Upper lobe of right lung (tissue), 1 donor: ENCODE measurements at regions not wholly inside any gene's neighbourhood (a gene's known extent, or its start where the extent isn't known, plus 50 kb on each side); places are given as distances from the start of the nearest gene placed in this dataset.

Experiments used
- ATAC-seq: fragments of 200-7000 bp; cut with Tn5 transposase; one replicate; pipeline ENCODE4 v1.9.1; 2020; ENCODE audit warnings: mild to moderate bottlenecking, moderate library complexity
- DNase-seq: peaks from one replicate; pipeline ENCODE4 v3.0.0-alpha.2; 2020
- H3K27ac ChIP-seq: fragments of 200-600 bp; one replicate; pipeline ENCODE4 v1.8.0; 2022
- H3K27me3 ChIP-seq: fragments of 200-600 bp; one replicate; pipeline ENCODE4 v1.8.0; 2022; ENCODE audit warnings: mild to moderate bottlenecking
- H3K36me3 ChIP-seq: fragments of 200-600 bp; one replicate; pipeline ENCODE4 v1.8.0; 2022
- H3K4me1 ChIP-seq: fragments of 200-600 bp; one replicate; pipeline ENCODE4 v1.8.0; 2022
- H3K4me3 ChIP-seq: fragments of 200-600 bp; one replicate; pipeline ENCODE4 v1.8.0; 2022; ENCODE audit warnings: mild to moderate bottlenecking
- H3K9me3 ChIP-seq: fragments of 200-600 bp; one replicate; pipeline ENCODE4 v1.8.0; 2022
- intact Hi-C: fragments of 100-400 bp; cut with DNase I; formaldehyde crosslinking; loops from one replicate; pipeline ENCODE4 v1.11.0; 2022
- TF ChIP-seq, protein P1 (sequence below): fragments of 200-600 bp; IDR thresholded peaks from one replicate; pipeline ENCODE4 v1.8.0; 2022; ENCODE audit warnings: antibody characterized with exemption
- donor health status: DM: no; HTN: yes; CAD: no; lungs with severe emphysema.

DNA sequence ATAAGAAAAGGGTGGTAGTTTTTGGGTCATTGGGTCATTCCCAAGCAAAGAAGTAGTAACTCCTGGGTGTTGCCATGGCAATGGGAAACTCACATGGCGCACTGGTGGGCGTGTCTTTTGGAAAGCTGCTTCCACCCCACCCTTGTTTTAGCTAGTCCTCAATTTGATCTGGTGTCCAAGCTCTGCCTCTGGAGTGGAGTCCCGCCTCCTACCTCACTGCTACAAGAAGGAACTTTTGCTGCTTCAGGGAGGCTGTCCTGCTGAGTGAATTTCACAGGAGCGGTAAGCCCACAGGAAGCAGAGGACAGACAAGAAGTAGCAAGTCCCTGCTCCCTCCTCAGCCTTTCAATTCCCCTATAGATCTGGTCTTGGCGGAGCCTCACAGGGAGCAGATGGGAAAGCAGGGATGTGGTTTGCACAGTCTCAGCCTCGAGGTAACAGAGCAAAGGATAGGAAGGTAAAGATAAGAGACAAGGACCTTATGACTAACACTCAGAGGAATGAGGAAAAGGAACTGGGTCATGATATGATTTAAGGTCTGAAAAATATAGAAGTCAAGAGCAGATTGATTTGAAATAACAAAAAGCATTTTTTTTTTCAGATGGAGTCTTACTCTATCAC lies 700.3 kb downstream of the TNS3 start:
- Histone ChIP-seq H3K27ac (no peak overlapping the region), H3K4me1 (no peaks in the 10 kb centered on the region), H3K27me3 (no peaks in the 10 kb centered on the region), H3K9me3 (no peaks in the 10 kb centered on the region), H3K4me3 (no peak overlapping the region), H3K36me3 (no peaks in the 10 kb centered on the region)
- intact Hi-C loops: no loop called here
- ATAC-seq (no peak), DNase-seq (no peak)
- TF ChIP-seq, protein P1, sequence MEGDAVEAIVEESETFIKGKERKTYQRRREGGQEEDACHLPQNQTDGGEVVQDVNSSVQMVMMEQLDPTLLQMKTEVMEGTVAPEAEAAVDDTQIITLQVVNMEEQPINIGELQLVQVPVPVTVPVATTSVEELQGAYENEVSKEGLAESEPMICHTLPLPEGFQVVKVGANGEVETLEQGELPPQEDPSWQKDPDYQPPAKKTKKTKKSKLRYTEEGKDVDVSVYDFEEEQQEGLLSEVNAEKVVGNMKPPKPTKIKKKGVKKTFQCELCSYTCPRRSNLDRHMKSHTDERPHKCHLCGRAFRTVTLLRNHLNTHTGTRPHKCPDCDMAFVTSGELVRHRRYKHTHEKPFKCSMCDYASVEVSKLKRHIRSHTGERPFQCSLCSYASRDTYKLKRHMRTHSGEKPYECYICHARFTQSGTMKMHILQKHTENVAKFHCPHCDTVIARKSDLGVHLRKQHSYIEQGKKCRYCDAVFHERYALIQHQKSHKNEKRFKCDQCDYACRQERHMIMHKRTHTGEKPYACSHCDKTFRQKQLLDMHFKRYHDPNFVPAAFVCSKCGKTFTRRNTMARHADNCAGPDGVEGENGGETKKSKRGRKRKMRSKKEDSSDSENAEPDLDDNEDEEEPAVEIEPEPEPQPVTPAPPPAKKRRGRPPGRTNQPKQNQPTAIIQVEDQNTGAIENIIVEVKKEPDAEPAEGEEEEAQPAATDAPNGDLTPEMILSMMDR: no peak

- TF ChIP-seq, protein P1: no peak
- H3K27me3 ChIP-seq: no peaks in the 10 kb centered on the region
- intact Hi-C loops: no loop called here
Observed at GRCh38 chr7:46880508-46881196, 701.3 kb downstream of the TNS3 start.

DNA sequence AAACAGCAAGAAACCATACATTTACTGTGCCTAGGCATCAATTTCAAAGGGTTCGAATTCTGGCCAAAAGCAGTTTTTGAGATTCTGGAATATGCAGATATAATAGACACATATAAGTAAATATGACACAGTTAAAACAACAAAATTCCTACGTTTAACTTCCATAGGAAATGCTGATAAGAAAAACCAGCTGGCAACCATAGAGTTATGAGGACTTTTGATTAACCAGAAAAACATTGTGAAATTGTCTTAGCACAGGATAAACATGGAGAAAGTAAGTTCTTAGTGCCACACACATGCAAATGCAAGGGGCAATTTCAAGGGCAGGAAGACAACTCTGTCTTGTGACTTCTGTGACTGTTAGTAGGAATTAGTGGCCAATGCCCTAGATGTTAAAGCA lies 702.1 kb downstream of the TNS3 start:
- no peak for ATAC-seq
- intact Hi-C loops: no loop called here
- no peaks in the 10 kb centered on the region for H3K4me1 ChIP-seq
- no peaks in the 10 kb centered on the region for H3K36me3 ChIP-seq
- H3K9me3 ChIP-seq: no peaks in the 10 kb centered on the region
- H3K4me3 ChIP-seq: no peak overlapping the region
- TF ChIP-seq, protein P1: no peak
- H3K27me3 ChIP-seq: no peaks in the 10 kb centered on the region
- H3K27ac ChIP-seq: no peak overlapping the region
- no peak for DNase-seq

More at GRCh38 chr7:46880508-46881196, 701.3 kb downstream of the TNS3 start:
- Histone ChIP-seq H3K36me3 (no peaks in the 10 kb centered on the region), H3K9me3 (no peaks in the 10 kb centered on the region), H3K27ac (no peak overlapping the region), H3K4me1 (no peaks in the 10 kb centered on the region), H3K4me3 (no peak overlapping the region)
- DNase-seq (no peak), ATAC-seq (no peak)

- H3K27ac ChIP-seq: no peak overlapping the region
- no peaks in the 10 kb centered on the region for H3K4me1 ChIP-seq
- no peaks in the 10 kb centered on the region for H3K36me3 ChIP-seq
- no peak overlapping the region for H3K4me3 ChIP-seq
- no peaks in the 10 kb centered on the region for H3K9me3 ChIP-seq
- intact Hi-C loops: no loop called here
- ATAC-seq: no peak
- no peak for DNase-seq
- H3K27me3 ChIP-seq: no peaks in the 10 kb centered on the region
- TF ChIP-seq, protein P1: no peak
Observed at GRCh38 chr7:46871516-46871915, 710.4 kb downstream of the TNS3 start.

- ATAC-seq (no peak), DNase-seq (no peak)
- no peaks in the 10 kb centered on the region for H3K9me3 ChIP-seq
- no peaks in the 10 kb centered on the region for H3K27me3 ChIP-seq
- H3K4me1 ChIP-seq: no peaks in the 10 kb centered on the region
- TF ChIP-seq, protein P1: no peak
- H3K36me3 ChIP-seq: no peaks in the 10 kb centered on the region
- intact Hi-C loops: no loop called here
- no peak overlapping the region for H3K4me3 ChIP-seq
- H3K27ac ChIP-seq: no peak overlapping the region
Observed at GRCh38 chr7:46864716-46865115, 717.2 kb downstream of the TNS3 start.
